HG03565 (cell line): ENCODE measurements at regions not wholly inside any gene's neighbourhood (a gene's known extent, or its start where the extent isn't known, plus 50 kb on each side); places are given as distances from the start of the nearest gene placed in this dataset.

ENCODE experiments used
- ATAC-seq: cut with Tn5 transposase; IDR thresholded peaks from one replicate; pipeline ENCODE4 v1.9.1; 2021; ENCODE audit warnings: mild to moderate bottlenecking, moderate library complexity; ENCODE audit not compliant: unreplicated experiment

DNA sequence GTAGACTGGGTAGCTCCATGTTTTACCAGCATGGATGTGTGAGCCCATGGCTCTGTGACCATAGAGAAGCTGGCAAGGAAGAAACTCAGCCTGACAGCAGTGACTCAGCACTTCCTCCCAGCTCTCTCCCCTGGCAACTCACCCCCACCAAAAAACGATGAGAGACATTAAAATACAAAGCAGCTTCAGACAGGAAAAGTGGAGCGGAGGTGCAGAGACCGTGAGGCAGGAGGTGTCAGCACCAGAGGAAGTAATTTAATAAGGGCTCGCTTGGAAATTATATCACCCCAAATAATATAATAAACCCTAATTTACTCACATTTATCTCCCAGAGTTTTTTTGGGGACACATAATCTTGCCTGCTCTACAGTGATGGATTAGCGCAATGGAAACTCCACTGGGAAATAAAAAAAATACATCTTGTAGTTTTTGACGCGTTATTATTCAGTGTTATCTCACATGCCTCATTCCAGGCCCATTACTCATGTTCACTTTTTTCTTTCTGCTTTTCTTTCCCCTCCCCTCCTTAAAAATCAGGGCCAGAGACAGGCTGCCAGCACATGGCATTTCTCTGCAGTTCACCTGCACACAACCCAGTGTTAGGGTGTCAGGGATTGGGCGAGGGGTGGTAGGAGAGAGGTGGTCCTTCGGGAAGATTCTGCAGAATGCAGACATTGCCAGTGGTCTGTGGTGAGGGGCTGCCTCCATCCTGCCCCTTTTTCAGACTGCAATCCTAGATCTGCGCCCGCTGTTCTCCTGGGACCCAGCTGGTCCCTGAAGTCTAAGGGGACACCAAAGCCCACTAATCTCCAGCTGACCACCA, 170.8 kb downstream of the BUD13 start:
- no peak for ATAC-seq

GRCh38 chr11:116600930-116601329, 171.9 kb downstream of the BUD13 start:
- ATAC-seq, result no peak

- no peak for ATAC-seq
Observed at GRCh38 chr11:116598556-116598955, 174.2 kb downstream of the BUD13 start.

DNA sequence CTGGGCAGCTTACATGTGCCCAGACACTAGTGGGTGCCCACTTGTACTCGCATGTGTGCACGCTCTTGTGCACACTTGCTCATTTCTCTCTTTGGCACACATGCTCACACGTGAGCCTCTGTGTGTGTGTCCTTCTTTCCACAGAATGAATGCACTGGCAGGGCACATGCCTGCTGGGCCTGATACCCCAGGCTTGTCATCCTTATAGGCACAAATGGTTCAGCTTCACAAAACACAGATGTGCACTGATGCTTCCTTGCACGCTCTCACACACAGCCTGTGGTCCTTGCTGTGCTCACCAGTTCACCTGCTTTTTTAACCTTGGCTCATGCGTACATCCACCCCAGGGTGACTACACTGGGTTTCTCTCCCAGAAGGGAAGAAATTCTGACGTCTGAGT, 174.8 kb downstream of the BUD13 start:
- ATAC-seq, result no peak

DNA sequence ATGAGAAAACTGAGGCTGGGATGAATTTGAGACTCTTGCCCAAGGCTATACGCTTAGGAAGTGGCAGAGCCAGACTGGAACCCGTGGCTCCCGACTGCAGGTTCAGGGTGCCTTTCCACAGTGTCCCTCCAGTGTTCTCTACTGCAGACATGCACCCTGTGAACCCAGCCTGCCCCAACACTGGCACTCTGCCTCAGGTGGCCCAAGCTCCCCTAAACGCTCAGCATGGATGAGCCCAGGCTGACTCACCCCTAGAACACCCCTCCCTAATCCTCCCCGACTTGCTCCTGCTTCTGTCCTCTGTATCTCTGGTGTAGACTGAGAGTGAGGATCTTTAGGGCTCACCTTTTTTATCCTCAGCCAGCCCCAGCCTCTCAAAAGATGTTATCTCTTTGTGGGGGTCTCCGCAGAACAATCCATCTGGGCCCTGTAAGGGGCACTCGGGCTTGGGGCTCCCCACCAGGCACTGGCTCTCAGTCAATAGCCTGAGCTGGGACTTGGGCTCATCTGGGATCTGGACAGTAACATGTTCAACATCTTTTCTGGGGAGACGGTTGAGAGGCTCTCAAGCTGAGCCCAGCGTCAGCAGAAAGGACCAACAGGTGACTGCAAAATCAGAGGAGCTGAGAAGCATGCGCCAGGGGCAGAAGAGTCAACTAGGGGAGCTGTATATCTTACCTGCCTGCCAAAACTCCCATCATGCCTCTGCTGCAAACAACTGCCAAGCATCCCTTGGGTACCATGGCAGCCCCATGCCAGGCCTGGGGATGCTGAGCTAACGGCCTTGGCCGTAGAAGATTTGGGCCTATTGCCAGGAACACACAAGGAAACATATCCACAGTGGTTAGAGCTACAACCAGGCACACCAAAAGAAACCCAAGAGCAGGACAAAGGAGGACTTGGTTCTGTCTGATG, 176.2 kb downstream of the BUD13 start:
- no peak for ATAC-seq

DNA sequence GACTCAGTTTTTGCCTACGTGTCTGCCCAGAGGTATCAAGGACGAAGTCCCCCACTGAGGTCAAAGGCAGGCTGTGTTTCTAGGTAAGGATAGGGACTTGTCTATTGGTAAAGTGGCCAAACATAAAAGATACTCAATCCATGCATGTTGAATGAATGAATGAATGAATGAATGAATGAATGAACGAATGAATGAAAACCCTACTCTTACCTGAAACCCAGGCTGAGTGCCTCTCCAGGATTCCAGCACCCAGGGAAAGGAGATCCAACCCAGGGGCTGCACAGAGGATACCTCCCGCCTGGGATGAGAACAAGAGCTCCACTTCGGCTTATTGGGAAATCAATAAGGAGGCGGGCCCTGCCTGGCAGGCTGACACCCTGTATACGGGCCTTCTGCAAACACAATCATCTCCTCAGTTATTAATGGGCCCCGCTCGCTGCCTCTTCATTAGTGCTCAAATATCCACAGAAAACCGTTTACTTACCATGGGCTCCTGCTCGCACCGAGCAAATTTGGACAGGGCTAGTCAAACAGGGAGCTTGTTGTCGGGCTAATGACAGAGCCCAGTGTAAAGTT, 177.4 kb downstream of the BUD13 start:
- ATAC-seq, result no peak

GRCh38 chr11:116590844-116591570, 181.8 kb downstream of the BUD13 start:
- ATAC-seq, result no peak

- ATAC-seq, result no peak
Observed at GRCh38 chr11:116589402-116589801, 183.4 kb downstream of the BUD13 start.

DNA sequence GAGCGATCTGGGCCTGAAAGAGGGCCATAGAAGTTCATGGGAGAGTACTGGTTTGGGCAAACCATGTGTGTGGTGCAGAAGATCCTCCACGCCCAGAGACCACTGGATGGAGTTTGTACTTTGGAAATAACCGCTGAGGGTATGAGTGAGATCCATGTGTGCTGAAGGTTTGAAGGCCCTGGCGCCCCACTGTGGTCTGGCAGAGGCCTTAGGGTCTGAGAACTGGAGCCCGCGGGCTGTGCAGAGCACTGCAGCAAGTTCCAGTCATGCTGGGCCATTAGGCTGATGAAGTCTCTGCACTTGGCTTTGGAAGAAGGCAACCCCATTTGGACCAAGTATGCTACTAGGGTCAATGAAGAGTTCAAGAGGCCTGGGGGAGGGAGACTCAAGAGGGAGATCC, 186.4 kb downstream of the BUD13 start:
- no peak for ATAC-seq

DNA sequence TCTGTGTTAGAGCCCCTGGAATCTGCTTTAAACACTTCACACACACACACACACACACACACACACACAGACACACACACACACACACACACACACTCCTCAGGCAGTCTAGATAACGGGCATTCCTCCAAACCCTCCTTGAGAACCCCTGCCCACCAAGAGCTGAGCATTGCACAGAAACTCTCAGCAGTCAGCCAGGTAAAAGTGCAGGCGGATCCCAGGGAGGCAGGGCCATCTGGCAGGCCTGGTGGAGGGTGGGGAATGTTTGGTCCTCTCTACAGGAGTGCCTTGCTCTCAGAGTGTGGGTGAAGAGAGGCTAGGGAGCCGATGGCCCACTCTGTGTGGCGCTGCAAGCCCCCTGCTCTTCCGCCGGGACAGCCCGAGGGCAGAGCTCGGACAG, 190.2 kb downstream of the BUD13 start:
- no peak for ATAC-seq

DNA sequence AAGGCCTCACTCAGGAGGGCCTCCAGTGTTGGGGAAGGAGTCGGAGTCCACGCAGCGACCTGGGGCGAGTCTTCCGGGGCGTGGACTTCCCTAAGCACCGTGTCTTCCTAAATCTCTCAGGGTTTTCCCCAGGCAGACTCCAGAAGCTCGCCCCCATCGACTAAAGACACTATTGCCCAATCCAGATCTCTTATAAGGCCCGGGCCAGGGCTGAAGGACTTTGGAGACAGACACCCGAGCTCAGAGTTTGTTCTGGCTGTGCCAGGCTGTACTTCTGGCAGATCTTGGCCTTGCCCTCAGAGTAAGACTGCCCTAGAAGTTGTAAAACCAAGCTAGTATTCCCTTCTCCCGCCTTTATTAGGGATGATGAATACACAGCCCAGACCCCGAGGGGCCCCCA, 191.4 kb downstream of the BUD13 start:
- no peak for ATAC-seq

GRCh38 chr11:116580799-116581198, 192.0 kb downstream of the BUD13 start:
- ATAC-seq, result no peak

GRCh38 chr11:116579857-116580727, 192.7 kb downstream of the BUD13 start:
- no peak for ATAC-seq

DNA sequence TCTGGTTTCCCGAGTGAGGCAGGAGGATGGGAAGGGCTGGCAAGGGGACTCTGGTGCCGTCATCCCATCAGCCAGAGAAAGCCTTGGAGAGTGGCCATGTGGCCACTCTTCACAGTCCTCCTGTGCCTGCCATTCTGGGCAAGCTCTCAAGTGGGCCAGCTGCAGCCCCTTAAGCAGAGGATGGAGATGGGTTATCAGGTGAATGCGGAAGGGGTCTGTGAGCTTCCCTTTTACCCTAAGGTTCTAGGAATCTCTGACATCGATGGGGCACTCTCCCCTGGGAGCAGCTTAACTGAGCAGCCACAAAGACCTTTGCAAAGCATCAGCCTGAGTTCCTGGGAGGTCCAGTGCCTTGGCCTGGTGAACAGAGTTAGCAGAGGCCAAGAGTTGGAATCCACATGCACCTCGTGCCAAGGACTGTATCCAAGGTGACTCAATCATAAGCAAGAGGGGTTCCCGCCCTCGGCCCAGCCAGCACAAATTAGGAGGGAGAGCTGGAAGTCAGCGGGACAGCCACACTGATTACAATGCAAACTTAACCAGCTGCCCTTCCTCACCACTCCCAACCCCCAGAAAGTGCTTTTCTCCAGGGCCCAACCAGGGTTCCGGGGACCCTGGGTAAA, 193.6 kb downstream of the BUD13 start:
- ATAC-seq, result no peak

DNA sequence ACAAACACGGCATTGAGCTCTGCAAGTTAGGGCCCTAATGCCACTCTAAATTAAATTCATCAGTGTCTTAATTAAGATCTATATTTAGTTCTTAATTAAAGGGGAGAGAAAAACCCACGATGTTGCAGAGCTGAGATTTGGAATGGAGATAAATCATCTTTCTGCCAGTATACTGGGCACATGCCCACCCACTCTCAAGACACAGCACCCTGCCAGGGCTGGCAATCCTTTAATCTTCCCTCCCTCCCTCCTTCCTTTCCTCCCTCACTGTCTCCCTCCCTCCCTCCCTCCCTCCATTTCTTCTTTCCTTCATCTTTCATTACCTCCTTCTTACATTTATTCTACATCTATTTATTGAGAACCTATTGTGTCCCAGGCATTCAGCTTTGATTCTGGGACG, 194.8 kb downstream of the BUD13 start:
- no peak for ATAC-seq

DNA sequence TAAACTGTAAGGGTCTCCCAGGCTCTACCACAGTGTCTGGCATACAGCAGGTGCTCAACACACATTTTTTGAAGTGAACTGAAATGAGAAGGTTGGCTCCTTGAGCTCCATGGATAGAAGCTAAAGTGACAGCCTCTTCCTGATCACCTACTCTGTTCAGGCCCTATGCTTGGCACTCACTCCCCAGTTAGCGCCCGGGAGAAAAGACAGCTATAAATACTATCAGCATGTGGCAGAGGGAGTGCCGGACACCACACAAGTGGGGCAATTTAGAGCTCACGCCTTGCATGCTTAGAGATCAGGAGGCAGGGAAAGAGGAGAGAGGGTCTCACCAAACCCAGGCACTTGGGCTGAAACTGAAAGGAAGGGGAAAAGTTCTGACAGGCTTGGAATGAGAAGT, 195.5 kb downstream of the BUD13 start:
- ATAC-seq, result no peak

DNA sequence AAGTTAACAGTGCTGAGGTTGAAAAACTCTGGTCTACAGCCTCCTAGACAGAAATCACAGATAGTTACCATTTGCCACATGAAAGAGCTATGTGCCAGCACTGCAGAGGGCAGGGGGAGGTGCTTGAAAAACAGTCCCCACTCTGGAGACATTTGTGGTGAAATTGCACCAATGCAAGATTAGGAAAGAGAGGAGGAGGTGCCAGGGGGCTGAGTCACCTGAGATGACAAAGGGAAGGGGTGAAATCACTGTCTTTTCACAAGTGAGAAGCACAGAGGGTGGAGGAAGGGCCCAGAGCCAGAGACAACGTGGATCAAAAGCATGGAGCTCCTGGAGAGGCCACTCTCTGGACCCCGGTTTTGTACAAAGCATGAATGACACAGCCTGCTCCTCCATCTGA, 196.3 kb downstream of the BUD13 start:
- no peak for ATAC-seq

DNA sequence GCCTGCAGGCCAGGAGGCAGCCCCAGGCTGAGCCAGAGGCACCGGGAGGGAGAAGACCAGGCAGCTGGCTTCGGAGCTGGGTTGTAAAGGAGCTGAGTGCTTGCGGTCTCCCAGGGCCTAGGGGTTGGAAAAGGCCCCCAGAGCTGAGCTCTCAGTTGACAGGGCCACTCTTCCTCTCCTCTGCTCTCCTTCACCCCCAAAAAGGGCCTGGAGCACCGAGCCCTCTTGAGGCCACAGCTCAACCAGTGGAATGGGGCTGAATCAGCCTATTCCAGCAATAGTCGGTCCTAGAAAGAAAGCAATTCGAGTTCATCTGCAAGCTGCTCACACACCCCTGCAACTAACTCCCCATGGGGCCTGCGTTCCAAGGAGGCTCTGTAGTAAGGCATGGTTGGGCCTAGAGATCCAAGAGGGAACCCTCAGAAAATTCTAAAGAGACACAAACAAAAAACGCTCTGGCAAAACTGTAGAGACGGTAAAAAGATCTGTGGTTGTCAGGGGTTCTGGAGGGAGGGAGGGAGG, 205.0 kb downstream of the BUD13 start:
- ATAC-seq, result no peak

- ATAC-seq, result no peak
Observed at GRCh38 chr11:116563712-116564047, 209.1 kb downstream of the BUD13 start.
